ENCODE measurements at regions not wholly inside any gene's neighbourhood (a gene's known extent, or its start where the extent isn't known, plus 50 kb on each side); places are given as distances from the start of the nearest gene placed in this dataset.

- Histone ChIP-seq H3K4me1 (ENCODE audit: control insufficient read depth in 1 of 2, insufficient read depth in 2 of 2, low read length in 2 of 2) (no peaks in the 10 kb centered on the region), H3K27me3 (ENCODE audit: insufficient read depth, low read length) (no peaks in the 10 kb centered on the region), H3K27ac (ENCODE audit: low read depth, low read length) (no peak overlapping the region), H3K9ac (ENCODE audit: low read length) (no peak overlapping the region), H2AFZ (ENCODE audit: low read depth, low read length, poor library complexity, severe bottlenecking) (no peak overlapping the region), H3K9me3 (ENCODE audit: control insufficient read depth in 1 of 2, insufficient read depth in 1 of 2, low read depth in 1 of 2, low read length in 2 of 2) (no peaks in the 10 kb centered on the region), H3K9me2 (ENCODE audit: insufficient read depth) (no peaks in the 10 kb centered on the region), H3K4me3 (replicated peaks in 1 of 2; ENCODE audit: low read depth in 1 of 2, low read length in 2 of 2) (no peak overlapping the region), H4K20me1 (ENCODE audit: insufficient read depth) (no peaks in the 10 kb centered on the region), H3K36me3 (ENCODE audit: control insufficient read depth in 1 of 2, insufficient read depth in 2 of 2, low read length in 2 of 2) (no peaks in the 10 kb centered on the region), H3K4me2 (ENCODE audit: low read length) (no peak overlapping the region), H3K79me2 (ENCODE audit: insufficient read depth, low read length) (no peaks in the 10 kb centered on the region)
- intact Hi-C loops (cut with micrococcal nuclease), result no loop called here
- ChIA-PET CTCF (no interaction called here), POLR2A (no interaction called here), RAD21 (ENCODE audit: low non-redundant PET in 1 of 2, low total read pairs in 2 of 2, uncharacterized antibody in 2 of 2, unreplicated experiment in 2 of 2) (no interaction called here)
- TF ChIP-seq EZH2phosphoT487 (IDR thresholded peaks at IDR 0.05; ENCODE audit: borderline replicate concordance) (no peak), CBX3 (IDR thresholded peaks at IDR 0.05; ENCODE audit: low read depth) (no peak), ZFX (IDR thresholded peaks at IDR 0.05) (no peak), POLR2A (IDR thresholded peaks at IDR 0.05; ENCODE audit: borderline replicate concordance, extremely low read depth, insufficient read depth, insufficient read length) (no peak), CEBPB (IDR thresholded peaks at IDR 0.05; ENCODE audit: low read depth) (no peak), TCF7L2 (IDR thresholded peaks at IDR 0.05; ENCODE audit: borderline replicate concordance, extremely low read depth, insufficient read depth, insufficient read length) (no peak), RAD21 (IDR thresholded peaks at IDR 0.05; ENCODE audit: low read depth) (no peak), SP1 (IDR thresholded peaks at IDR 0.05; ENCODE audit: low read depth) (no peak), FOSL1 (IDR thresholded peaks at IDR 0.05; ENCODE audit: low read depth) (no peak), EZH2 (IDR thresholded peaks at IDR 0.05) (no peak), YY1 (IDR thresholded peaks at IDR 0.05; ENCODE audit: extremely low read depth, insufficient replicate concordance, low read depth, low read length) (no peak), SIN3A (IDR thresholded peaks at IDR 0.05; ENCODE audit: low read depth) (no peak), SRF (IDR thresholded peaks at IDR 0.05; ENCODE audit: low read depth) (no peak), ZNF274 (IDR thresholded peaks at IDR 0.05; ENCODE audit: low read depth, low read length) (no peak), ELF1 (IDR thresholded peaks at IDR 0.05; ENCODE audit: borderline replicate concordance, low read depth) (no peak)
- TF ChIP-seq, protein P1, sequence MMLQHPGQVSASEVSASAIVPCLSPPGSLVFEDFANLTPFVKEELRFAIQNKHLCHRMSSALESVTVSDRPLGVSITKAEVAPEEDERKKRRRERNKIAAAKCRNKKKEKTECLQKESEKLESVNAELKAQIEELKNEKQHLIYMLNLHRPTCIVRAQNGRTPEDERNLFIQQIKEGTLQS (IDR thresholded peaks at IDR 0.05), result no peak
- TF ChIP-seq, protein P2, sequence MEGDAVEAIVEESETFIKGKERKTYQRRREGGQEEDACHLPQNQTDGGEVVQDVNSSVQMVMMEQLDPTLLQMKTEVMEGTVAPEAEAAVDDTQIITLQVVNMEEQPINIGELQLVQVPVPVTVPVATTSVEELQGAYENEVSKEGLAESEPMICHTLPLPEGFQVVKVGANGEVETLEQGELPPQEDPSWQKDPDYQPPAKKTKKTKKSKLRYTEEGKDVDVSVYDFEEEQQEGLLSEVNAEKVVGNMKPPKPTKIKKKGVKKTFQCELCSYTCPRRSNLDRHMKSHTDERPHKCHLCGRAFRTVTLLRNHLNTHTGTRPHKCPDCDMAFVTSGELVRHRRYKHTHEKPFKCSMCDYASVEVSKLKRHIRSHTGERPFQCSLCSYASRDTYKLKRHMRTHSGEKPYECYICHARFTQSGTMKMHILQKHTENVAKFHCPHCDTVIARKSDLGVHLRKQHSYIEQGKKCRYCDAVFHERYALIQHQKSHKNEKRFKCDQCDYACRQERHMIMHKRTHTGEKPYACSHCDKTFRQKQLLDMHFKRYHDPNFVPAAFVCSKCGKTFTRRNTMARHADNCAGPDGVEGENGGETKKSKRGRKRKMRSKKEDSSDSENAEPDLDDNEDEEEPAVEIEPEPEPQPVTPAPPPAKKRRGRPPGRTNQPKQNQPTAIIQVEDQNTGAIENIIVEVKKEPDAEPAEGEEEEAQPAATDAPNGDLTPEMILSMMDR (IDR thresholded peaks at IDR 0.05 in 2 of 3, conservative IDR thresholded peaks at IDR 0.05 in 1 of 3; ENCODE audit: borderline replicate concordance in 1 of 3, insufficient read depth in 1 of 3, low read depth in 2 of 3, low read length in 2 of 3), result no peak
- TF ChIP-seq, protein P3, sequence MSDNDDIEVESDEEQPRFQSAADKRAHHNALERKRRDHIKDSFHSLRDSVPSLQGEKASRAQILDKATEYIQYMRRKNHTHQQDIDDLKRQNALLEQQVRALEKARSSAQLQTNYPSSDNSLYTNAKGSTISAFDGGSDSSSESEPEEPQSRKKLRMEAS (IDR thresholded peaks at IDR 0.05), result no peak
- TF ChIP-seq, protein P4, sequence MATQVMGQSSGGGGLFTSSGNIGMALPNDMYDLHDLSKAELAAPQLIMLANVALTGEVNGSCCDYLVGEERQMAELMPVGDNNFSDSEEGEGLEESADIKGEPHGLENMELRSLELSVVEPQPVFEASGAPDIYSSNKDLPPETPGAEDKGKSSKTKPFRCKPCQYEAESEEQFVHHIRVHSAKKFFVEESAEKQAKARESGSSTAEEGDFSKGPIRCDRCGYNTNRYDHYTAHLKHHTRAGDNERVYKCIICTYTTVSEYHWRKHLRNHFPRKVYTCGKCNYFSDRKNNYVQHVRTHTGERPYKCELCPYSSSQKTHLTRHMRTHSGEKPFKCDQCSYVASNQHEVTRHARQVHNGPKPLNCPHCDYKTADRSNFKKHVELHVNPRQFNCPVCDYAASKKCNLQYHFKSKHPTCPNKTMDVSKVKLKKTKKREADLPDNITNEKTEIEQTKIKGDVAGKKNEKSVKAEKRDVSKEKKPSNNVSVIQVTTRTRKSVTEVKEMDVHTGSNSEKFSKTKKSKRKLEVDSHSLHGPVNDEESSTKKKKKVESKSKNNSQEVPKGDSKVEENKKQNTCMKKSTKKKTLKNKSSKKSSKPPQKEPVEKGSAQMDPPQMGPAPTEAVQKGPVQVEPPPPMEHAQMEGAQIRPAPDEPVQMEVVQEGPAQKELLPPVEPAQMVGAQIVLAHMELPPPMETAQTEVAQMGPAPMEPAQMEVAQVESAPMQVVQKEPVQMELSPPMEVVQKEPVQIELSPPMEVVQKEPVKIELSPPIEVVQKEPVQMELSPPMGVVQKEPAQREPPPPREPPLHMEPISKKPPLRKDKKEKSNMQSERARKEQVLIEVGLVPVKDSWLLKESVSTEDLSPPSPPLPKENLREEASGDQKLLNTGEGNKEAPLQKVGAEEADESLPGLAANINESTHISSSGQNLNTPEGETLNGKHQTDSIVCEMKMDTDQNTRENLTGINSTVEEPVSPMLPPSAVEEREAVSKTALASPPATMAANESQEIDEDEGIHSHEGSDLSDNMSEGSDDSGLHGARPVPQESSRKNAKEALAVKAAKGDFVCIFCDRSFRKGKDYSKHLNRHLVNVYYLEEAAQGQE (IDR thresholded peaks at IDR 0.05; ENCODE audit: low read depth), result no peak
- ATAC-seq (no peak), DNase-seq (ENCODE audit: low read depth, low spot score) (no peak)
- BruUV-seq (replicated peaks), result no TSS peak
Observed at GRCh38 chr3:24033818-24034217, 88.7 kb downstream of the NR1D2 start.
